ENCODE measurements at regions not wholly inside any gene's neighbourhood (a gene's known extent, or its start where the extent isn't known, plus 50 kb on each side); places are given as distances from the start of the nearest gene placed in this dataset.

DNA sequence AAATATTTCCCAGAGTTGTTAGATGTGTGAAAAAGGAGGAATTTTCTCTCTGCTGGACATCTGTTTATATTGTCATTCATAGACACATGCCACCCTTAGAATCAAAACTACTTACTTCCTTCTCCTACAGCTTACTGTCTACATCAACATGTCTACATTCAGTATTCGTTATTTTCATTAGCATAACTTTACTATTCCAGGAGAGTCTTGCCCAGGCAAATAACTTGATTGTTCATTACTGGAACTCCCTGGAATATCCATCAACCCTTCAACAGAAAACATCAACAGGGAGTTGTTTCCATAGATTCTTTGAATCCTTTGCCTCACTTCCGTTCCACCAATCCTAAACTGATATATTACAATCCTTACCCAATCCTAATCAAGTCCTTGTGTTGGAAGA, 457.5 kb upstream of the ZNF608 start:
- TF ChIP-seq, protein P1, sequence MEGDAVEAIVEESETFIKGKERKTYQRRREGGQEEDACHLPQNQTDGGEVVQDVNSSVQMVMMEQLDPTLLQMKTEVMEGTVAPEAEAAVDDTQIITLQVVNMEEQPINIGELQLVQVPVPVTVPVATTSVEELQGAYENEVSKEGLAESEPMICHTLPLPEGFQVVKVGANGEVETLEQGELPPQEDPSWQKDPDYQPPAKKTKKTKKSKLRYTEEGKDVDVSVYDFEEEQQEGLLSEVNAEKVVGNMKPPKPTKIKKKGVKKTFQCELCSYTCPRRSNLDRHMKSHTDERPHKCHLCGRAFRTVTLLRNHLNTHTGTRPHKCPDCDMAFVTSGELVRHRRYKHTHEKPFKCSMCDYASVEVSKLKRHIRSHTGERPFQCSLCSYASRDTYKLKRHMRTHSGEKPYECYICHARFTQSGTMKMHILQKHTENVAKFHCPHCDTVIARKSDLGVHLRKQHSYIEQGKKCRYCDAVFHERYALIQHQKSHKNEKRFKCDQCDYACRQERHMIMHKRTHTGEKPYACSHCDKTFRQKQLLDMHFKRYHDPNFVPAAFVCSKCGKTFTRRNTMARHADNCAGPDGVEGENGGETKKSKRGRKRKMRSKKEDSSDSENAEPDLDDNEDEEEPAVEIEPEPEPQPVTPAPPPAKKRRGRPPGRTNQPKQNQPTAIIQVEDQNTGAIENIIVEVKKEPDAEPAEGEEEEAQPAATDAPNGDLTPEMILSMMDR (IDR thresholded peaks at IDR 0.05): no peak
- TF ChIP-seq POLR2A (IDR thresholded peaks at IDR 0.05): no peak
